Left renal pelvis (tissue), 4 donors: ENCODE measurements at regions not wholly inside any gene's neighbourhood (a gene's known extent, or its start where the extent isn't known, plus 50 kb on each side); places are given as distances from the start of the nearest gene placed in this dataset.
"Not testable (repeated sequence)": the region's sequence is repeated elsewhere in the genome, so short reads cannot be mapped to it uniquely, and the experiment has no call there.

Experiments
- DNase-seq, 4 donors: peaks; one replicate each; pipeline ENCODE4 v3.0.0-alpha.2; 2013; ENCODE audit warnings: low read depth in 4 of 4, low spot score in 3 of 4

- DNase-seq, result no peak
Observed at GRCh38 chr13:97520061-97520460, 86.1 kb downstream of the RAP2A start.

DNA sequence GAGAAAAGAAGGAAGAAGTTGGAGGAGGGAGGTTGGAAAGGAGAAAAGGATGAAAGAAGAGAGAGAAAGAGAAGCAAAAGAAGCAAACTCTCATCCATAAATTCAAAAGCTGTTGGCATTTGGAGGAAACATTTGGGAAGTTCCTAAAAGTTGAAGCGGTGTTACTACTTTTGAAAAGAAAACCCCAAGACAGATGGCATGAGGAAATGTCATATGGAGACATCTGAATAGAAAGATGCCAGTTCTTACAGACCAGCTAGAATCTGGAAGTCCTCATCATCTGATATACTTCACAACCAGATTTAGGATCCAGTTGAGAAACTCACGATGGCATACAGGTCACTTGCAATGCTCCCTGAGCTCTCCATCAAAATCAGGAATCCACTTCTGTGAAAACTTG is 86.9 kb downstream of the RAP2A start:
- DNase-seq, result no peak

DNA sequence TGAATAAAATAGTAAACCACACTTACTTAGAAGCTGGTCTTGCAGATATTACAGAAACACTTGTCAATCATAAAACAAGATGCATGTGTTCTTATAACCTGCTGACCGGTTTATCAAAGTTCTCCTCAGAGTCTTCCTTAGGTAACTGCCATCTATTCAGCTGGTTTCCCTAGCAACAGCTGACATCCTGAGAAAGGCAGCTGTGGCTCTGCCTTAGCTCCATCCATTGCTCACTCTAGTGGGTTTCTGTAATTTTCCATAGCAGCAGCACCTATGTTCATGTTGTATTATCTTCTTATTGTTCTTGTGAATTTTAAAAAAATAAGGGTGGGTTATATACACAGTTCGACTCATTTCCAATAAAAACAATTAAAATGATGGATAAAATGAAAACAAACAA is 87.8 kb downstream of the RAP2A start:
- DNase-seq, result no peak

GRCh38 chr13:97522243-97522642 is 88.3 kb downstream of the RAP2A start:
- no peak for DNase-seq

GRCh38 chr13:97526556-97526955 is 92.6 kb downstream of the RAP2A start:
- no peak for DNase-seq

- DNase-seq, result no peak
Observed at GRCh38 chr13:97528518-97528917, 94.5 kb downstream of the RAP2A start.

- no peak for DNase-seq
Observed at GRCh38 chr13:97534540-97534939, 100.6 kb downstream of the RAP2A start.

GRCh38 chr13:97535614-97536013 is 101.6 kb downstream of the RAP2A start:
- no peak for DNase-seq

- DNase-seq, result no peak
Observed at GRCh38 chr13:97537110-97537509, 103.1 kb downstream of the RAP2A start.

- no peak for DNase-seq
Observed at GRCh38 chr13:97538203-97538602, 104.2 kb downstream of the RAP2A start.

- no peak for DNase-seq
Observed at GRCh38 chr13:97539651-97540610, 106.0 kb downstream of the RAP2A start.

DNA sequence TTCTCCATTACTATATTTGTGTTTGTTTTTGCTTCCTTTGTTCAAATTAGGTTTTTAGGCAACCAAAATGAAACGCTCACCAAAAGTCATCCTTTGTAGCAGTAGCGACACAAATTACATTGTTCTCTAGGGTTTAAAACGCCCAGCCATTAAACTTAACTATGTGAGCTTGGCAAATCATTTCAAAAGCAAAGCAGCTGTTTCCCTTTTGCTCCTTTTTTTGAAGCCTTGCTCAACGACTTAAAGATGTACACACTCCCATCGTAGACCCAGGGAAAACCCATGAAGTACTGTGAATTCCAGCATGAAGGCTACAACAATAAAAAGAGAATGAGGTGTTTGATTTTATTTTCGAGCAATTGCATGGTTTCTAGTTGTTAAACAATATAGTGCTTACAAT is 106.7 kb downstream of the RAP2A start:
- peak; percentile 27 to 60 (median 44) for DNase-seq

GRCh38 chr13:97542102-97542685 is 108.2 kb downstream of the RAP2A start:
- DNase-seq, result no peak

- DNase-seq, result no peak
Observed at GRCh38 chr13:97544031-97544765, 110.2 kb downstream of the RAP2A start.

DNA sequence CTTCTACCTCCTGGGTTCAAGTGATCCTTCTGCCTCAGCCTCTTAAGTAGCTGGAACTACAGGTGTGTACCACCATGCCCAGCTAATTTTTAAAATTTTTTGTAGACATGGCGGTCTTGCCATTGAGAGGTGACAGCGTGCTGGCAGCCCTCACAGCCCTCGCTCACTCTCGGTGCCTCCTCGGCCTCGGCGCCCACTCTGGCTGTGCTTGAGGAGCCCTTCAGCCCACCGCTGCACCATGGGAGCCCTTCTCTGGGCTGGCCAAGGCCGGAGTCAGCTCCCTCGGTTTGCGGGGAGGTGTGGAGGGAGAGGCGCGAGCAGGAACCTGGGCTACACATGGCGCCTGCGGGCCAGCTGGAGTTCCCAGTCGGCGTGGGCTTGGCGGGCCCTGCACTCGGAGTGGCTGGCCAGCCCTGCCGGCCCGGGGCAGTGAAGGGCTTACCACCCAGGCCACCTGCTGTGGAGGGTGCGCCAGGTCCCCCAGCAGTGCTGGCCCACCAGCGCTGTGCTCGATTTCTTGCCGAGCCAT is 111.1 kb downstream of the RAP2A start:
- DNase-seq, result not testable (repeated sequence)

DNA sequence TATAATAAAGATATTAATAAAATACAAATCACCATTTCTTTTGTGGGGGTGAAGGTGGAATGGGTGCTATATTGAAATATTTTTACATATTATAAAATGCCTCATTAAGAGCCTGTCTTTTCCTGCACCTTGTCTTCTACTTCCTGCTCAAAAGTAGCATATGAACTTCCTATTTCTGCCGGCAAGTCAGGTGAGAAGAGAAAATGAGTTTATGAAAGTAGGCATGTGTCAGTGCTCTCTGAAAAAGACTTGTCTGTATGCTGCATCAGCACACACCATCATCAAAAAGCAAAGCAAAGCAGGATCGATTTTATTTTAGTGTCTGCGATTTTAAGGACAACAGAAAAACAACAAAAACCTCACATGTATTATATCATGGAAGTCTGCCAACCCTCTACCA is 114.2 kb downstream of the RAP2A start:
- no peak for DNase-seq

- DNase-seq, result no peak
Observed at GRCh38 chr13:97548711-97549110, 114.7 kb downstream of the RAP2A start.

DNA sequence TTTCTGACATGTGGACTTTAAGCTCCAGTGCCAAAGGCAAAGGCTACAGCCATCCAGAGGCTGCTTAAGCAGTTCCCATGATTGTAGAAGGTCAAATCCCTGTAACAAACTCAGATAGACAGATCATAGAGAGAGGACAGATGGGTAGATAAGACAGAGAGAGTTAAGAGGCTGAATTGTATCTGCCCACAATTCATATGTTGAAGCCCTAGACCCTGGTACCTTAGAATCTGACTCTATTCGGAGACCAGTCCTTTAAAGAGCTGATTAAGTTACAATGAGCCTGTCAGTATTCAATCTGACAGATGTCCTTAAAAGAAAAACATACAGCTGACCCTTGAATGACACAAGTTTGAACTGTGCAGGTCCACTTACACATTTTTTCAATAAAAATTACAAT is 115.2 kb downstream of the RAP2A start:
- DNase-seq, result no peak

- no peak for DNase-seq
Observed at GRCh38 chr13:97554496-97554895, 120.5 kb downstream of the RAP2A start.

- DNase-seq, result no peak
Observed at GRCh38 chr13:97555034-97555433, 121.1 kb downstream of the RAP2A start.

GRCh38 chr13:97559030-97559429 is 125.1 kb downstream of the RAP2A start:
- no peak for DNase-seq
